HuH-7 (cell line): ENCODE measurements at regions not wholly inside any gene's neighbourhood (a gene's known extent, or its start where the extent isn't known, plus 50 kb on each side); places are given as distances from the start of the nearest gene placed in this dataset.

Experiments
- DNase-seq: peaks from one replicate; pipeline ENCODE4 v3.0.0; 2011; ENCODE audit warnings: low spot score

DNA sequence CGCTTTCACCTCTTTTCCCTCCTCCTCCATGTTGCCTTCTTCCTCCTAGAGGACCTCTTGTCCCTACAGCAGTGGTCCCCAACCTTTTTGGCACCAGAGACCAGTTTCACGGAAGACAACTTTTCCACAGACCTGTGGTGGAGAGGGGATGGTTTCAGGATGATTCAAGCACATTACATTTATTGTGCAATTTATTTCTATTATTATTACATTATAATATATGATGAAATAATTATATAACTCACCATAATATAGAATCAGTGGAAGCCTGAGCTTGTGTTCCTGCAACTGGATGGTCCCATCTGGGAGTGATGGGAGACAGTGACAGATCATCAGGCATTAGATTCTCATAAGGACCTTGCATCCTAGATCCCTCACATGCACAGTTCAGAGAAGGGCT is 152.2 kb upstream of the NCKAP5 start:
- no peak for DNase-seq

DNA sequence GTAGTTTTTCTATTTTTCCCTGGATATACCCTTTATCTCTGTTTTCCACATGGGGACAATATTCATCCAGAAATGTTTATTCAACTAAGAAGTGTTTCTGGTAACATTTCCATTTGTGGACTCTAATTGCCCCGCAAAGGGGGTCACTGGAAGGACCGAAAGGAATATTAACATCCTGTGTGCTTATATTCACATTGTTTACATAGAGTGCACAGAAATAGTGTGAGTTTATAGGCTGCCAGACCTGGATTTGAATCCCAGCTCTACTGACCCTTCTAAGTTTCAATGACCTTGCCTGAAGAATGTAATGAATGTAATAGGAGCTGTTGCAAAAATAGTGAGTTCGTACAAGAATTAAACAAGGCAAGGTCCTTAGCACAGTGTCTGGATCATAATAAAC is 152.9 kb upstream of the NCKAP5 start:
- no peak for DNase-seq

DNA sequence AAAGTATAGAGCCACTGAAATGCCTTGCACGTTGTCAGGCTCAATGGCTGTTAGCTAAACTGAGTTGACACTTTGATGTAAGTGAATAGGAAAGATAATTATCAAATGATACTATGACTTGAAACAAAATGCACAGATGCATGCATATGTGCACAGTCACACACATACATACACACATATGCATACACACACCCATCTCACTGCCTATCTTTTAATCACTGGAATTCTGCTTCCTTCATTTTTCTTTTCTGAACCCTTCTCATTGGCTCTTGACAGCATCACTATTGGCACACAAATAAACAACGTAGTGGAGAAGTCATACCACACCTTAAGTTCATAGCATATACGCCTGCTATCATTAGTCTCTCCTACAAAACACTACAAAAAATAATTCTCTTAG is 154.9 kb upstream of the NCKAP5 start:
- no peak for DNase-seq

DNA sequence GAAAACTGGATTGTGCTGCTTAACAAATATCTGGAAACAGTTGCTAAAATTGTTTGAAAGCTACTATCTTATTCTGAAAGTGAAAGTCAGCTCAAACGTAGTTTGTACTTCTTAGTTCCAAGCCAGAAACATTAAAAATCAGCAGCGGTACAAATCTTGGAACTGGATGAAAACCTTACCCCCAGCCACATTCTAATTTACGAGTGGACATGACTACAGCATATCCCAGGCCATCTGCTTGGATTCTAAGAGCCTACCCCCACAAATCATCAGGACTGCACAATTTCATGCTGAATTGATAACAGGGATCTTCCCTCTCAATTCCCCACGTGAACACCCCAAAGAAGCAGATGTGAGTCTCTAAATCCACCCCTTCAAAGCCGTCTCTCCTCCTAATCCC is 158.7 kb upstream of the NCKAP5 start:
- no peak for DNase-seq

GRCh38 chr2:133732059-133732458 is 163.8 kb upstream of the NCKAP5 start:
- DNase-seq: no peak

- no peak for DNase-seq
Observed at GRCh38 chr2:133732982-133733900, 165.0 kb upstream of the NCKAP5 start.

DNA sequence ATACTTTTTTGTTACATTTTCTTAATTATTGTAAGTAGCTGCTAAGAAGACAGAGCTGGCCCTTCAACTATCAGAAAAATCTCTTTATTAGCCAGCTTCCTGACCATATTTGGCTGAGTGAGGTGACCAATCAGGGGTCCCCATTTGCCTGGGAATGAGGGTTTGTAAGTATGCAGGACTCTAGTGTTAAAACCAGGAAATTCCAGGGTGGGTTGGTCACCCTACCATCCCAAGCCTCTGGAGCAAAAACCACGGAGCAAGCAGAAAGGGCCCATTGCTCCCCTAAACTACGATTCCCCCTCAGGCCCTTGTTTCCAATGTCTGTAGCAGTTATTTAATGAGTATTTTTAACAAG is 165.6 kb upstream of the NCKAP5 start:
- no peak for DNase-seq

GRCh38 chr2:133734716-133735495 is 166.6 kb upstream of the NCKAP5 start:
- DNase-seq: no peak

DNA sequence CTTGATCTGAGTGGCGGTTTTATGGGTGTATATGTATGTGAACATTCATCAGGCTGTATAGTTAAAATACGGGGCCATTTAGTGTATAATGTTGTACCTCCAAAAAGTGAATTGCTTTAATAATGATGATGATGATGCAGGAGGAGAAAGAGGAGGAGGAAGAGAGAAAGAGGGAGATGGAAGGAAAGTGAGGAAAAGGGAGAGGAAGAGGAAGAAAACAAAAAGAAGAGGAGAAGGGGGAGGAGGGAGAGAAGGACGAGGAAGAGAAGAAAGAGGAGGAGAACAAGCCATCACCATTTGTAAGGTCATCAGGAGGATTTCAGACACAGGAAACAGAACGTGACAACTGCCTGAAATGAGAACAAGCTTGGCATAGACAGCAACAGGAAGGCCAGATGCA is 168.4 kb upstream of the NCKAP5 start:
- DNase-seq: no peak

GRCh38 chr2:133737242-133737993 is 169.2 kb upstream of the NCKAP5 start:
- DNase-seq: no peak

- DNase-seq: no peak
Observed at GRCh38 chr2:133739039-133739438, 170.8 kb upstream of the NCKAP5 start.

GRCh38 chr2:133740500-133740899 is 172.2 kb upstream of the NCKAP5 start:
- DNase-seq: no peak

DNA sequence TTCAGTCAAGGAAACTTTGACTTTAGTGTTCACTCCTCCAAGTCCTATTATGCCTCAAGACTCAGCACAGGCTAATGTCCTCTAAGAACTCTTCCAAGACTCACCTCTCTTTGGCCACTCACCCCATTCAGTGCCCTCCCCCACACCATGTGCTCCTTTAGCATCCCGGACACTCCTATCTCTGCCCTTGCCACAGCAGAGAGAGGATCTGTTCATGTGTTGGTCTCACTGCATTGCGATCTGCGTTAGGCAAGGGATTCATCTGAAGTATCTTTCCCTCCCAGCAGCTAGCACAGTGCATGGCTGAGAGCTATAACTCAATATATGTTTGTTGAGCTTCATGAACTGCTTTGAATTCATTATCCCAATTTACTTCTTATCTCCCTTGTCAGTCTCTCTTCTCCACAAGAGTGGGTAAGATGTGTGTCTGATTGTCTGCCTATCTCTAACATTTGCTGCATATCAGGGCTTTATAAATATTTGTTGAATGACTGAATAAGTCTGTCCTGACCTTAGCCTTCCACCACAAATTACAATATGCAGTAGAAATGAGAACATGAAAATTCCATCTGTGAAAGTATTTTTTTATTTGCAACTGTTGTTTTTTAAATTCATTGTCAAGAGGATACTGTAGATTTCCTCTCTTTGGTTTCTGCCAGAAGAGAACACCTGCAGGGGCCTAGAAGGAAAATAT is 179.9 kb upstream of the NCKAP5 start:
- no peak for DNase-seq

DNA sequence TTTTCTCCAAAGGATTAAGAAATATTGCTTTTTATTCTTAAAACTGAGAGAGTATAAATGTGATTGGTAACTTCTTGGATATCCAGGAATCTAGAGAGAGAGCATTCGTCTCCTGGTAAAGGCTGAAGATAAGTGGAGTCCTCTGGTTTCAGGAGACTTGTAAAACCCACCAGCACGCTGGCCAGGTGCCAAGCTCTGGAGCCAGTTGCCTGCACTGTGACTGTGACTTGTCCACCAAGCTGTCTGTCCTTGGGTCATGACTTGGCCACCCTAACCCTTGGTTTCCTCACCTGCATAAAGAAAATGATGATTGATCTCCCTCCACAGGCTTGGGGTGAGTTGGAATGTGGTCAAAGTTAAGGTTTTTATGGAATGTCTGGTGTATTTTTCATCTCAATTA is 185.4 kb upstream of the NCKAP5 start:
- DNase-seq: no peak

DNA sequence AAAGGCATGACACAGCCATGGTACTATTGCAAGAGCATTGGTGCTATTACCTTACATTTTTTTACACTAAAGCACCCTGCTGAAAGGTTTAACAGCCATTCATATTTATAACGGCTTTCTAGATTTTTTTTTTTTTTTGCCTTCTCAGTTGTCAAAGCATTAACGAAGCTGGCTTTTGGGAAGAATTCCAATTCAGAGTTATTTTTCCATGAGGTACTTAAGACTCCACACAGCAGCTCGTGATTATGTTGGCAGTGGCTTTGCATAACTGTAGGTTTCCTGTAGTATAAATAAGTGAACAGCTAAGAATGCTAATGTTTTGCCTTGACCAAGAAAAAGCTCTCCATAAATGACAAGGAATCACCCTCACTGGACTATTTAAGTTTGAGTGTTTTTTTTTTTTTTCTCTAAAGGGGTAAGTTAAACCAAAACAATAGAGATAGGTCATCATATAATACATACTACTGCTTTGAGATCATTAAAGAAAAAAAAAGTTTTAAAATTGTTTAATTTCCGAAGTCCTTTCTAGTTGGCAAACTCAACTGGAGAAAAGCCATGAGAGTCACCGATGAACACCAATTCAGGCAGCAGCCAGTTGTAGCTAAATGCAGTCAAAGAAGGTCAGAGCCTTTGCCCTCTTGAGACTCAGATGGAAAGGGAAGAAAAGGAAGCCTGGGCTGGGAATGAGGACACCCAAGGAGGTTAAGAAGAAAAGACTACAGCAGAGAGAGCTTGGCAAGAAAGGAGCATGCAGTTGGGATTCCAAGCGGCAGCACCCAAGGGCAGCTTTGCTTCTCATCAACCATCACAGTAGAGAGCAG is 187.4 kb upstream of the NCKAP5 start:
- DNase-seq: no peak

DNA sequence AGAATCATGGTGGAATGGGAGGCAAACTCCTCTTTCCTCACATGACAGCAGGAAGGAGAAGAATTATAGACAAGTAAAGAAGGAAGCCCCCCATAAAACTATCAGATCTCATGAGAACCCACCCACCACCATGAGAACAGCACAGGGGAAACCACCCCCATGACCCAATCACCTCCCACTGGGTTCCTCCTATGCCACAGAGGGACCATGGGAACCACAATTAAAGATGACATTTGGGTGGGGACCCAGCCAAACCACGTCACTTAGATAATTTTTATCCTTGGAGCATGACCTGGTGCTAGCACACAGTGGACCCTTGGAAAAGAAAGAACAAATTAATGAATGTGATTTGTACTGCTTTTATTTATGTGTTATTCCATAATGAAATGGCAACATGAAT is 188.6 kb upstream of the NCKAP5 start:
- DNase-seq: no peak

- no peak for DNase-seq
Observed at GRCh38 chr2:133760376-133760775, 192.1 kb upstream of the NCKAP5 start.

DNA sequence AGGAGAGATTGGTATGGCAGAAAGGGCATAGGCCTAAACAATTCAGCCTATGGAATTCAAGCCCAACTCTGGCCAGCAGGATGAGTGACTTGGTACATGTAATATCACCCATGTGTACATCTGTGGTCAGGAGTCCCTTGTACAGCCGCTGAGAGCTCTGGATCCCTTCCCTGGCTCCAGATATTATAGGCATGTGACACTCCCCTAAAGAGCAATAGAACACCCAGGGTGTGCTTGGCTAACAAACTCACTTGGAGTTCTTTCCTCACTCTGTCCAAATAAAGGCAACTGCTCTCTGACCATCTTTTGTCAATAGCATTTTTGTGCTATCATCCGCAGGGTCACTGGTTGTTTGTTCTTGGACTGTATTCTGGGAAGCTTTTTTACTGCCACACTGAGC is 197.4 kb upstream of the NCKAP5 start:
- peak; percentile 43 for DNase-seq

GRCh38 chr2:133766164-133766832 is 198.0 kb upstream of the NCKAP5 start:
- no peak for DNase-seq

DNA sequence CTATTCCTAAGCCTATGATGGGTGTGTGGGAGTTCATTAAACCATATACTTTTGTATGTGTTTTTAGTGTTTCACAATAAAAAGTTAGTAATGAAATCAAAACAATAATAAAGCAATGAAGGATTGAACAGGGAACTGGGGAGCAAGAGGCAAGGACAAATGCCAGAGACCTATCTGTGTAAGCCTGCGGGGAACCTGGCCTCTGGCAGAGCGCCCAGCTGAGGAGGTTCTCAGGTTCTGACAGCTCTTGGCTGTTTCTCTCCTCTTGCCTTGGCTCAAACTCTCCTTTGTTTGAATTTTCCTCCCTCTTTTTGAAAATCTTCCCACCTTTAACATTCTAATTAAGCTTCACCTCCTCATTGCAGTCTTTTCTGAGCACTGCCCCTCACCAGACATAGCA is 200.0 kb upstream of the NCKAP5 start:
- DNase-seq: no peak
